ENCODE measurements at regions not wholly inside any gene's neighbourhood (a gene's known extent, or its start where the extent isn't known, plus 50 kb on each side); places are given as distances from the start of the nearest gene placed in this dataset.

DNA sequence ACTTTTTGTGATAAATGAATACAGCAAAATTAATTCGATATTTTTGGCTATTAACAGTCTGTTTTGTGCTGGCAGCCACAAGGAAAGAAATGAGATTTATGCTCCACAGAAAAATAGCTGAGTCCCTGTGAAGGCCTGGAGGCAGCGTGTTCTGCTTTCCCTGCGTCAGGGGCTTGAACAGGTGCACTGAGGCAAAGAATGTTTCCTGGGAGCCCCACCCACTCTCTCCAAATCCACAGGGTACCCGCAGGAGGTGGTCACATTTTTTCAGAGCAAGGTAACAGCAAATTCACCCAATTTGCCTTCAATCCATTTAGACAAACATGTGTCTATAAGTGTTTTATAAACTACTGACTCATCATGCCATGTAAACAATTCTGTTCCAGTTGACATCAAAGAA lies 308.1 kb downstream of the TCERG1L start:
- H3K27me3 Mint-ChIP-seq, result no peaks in the 10 kb centered on the region
- peaks cover 2% of the 10 kb centered on the region for H3K9me3 Mint-ChIP-seq
- no peak for ATAC-seq
- H3K36me3 Mint-ChIP-seq, result no peaks in the 10 kb centered on the region
- H3K27ac Mint-ChIP-seq, result no peak overlapping the region
- no peak overlapping the region for H3K4me3 Mint-ChIP-seq
- no peaks in the 10 kb centered on the region for H3K4me1 Mint-ChIP-seq

DNA sequence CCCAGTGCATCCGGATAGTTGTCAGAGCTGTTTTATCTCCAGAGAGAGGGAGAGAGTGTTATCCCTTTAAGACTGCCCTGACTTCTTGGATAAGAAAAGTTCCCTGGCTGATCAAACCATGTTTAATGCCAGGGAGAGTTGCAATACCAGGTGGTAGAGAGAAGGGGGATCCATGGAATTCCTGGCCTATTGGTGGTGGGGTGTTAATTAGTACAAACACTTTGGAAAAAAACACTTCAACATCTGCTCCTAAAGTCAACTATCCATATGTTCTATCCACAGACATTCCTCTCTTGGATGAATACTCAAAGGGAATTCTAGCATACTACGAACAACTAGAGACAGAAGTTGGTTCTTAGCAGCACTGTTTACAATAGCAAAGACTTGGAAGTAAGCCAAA lies 307.2 kb downstream of the TCERG1L start:
- Mint-ChIP-seq H3K36me3 (no peaks in the 10 kb centered on the region), H3K27ac (no peak overlapping the region), H3K27me3 (no peaks in the 10 kb centered on the region), H3K4me3 (no peak overlapping the region), H3K9me3 (peaks cover 2% of the 10 kb centered on the region), H3K4me1 (no peaks in the 10 kb centered on the region)
- ATAC-seq, result no peak

DNA sequence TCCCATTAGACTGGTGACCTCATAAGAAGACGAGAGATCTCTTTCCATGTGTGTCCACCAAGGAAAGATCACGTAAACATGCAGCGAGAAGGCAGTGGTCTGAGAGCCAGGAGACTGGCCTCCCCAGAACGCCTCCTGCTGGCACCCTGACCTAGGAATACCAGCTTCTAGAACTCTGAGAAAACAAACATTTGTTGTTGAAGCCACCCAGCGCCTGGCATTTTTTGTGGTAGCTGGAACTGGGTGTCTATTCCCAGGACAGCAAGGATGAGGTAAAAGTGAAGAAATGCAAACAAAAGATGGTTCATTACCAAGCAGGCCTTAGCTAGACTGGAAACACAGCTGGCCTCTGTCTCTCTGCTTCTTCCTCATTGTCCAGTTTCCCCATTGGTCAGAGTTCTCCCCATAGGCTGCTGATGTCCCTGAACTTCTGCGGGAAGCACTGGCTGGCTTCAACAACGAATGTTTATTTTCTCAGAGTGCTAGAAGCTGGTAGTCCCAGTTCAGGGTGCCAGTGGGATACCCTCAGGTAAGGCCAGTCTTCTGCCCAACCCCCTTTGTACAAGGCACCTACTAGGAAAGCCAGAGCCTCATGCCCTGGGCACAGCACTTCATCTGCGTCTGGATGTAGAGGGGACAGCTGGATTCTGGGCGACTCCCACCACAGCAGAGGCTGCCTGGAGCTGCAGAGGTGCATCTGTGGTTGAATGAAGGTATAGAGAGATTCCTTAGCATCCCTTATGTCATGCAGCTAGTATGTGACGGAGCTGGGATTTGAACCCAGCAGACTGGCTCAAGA lies 304.9 kb downstream of the TCERG1L start:
- no peak for ATAC-seq
- no peak overlapping the region for H3K4me3 Mint-ChIP-seq
- H3K36me3 Mint-ChIP-seq, result no peaks in the 10 kb centered on the region
- H3K27ac Mint-ChIP-seq, result no peak overlapping the region
- peaks cover 2% of the 10 kb centered on the region for H3K9me3 Mint-ChIP-seq
- H3K4me1 Mint-ChIP-seq, result no peaks in the 10 kb centered on the region
- no peaks in the 10 kb centered on the region for H3K27me3 Mint-ChIP-seq

DNA sequence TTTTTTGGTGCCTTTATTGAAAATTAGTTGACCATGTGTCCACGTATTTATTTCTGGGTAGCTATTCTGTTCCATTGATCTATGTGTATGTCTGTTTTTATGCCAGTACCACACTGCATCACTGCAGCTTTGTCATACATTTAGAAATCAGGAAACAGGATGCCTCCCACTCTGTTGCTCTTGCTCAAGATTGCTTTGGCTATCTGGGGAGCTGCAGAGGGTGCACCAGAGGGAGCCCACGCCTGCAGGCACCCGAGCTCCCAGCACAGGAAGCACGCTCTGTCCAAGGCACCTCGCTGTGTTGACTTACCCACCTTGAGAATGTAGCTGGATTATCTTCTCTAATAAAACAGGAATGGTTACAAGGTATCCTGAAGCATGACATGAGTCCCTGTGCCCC lies 301.7 kb downstream of the TCERG1L start:
- ATAC-seq, result no peak
- no peak overlapping the region for H3K27ac Mint-ChIP-seq
- peaks cover 7% of the 10 kb centered on the region for H3K27me3 Mint-ChIP-seq
- H3K4me1 Mint-ChIP-seq, result no peaks in the 10 kb centered on the region
- no peak overlapping the region for H3K4me3 Mint-ChIP-seq
- no peaks in the 10 kb centered on the region for H3K36me3 Mint-ChIP-seq
- peaks cover 2% of the 10 kb centered on the region for H3K9me3 Mint-ChIP-seq

DNA sequence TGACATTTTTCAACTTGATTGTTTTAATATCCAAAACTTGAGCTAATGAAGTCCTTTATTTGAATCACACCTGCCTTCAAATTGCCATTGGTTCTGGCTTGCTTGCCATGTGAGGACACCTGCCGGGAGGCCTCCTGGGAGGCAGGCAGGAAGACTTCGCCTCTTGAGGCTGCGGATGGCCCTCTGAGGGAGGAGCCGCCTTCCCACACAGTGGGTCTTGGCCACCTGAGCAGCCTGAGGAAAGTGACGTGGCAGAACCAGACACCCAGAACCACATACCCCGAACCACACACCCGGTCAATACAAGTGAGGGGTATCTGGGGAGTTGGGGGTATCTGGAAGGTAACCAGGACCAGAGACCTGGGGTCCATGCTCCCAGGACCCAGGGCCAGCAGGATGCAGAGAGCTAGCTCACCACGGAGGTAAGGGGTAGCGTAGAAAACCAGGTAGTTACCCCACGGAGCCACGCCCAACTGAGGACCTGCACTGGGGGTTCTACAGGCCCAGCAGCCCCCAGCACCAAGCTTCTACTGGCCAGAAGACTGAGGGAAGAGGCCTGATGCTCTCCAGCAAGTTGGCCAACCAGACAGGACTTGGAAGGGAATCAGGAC lies 300.5 kb downstream of the TCERG1L start:
- Mint-ChIP-seq H3K27me3 (peaks cover 7% of the 10 kb centered on the region), H3K36me3 (no peaks in the 10 kb centered on the region), H3K4me3 (no peak overlapping the region), H3K4me1 (no peaks in the 10 kb centered on the region), H3K9me3 (no peaks in the 10 kb centered on the region), H3K27ac (no peak overlapping the region)
- ATAC-seq, result no peak

DNA sequence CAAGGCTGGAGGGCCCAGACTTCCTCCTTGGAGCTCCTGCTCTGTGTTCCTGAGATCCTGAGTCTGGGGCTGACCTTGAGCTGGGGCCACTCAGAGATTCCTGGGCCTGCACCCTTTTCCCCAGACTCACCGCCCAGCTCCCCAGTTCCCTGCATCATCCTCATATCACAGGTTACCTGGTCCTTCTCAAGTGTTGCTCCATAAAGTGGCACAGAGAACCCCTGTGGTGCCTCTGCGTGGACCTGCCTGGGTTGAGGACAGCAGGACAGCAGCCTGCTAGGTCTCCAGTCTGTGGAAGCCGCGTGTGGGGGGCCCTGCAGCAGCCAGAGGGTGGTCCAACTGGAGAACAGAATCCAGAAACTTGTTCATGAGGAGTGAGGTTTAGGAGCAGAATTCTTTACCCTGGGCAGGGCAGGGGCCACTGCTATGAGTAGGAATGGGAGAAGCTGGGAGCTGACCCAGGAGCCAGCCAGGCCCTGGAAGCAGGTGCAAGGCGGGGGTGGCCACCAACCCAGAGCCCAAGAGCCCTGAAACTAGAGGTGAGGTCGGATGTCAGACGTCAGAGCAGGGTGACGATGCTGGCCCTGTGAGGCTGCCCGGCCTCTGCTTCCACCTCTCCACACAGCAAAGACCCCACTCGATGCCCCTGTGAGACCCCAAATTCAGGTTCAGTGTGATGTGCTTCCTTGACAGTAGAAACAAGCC lies 299.4 kb downstream of the TCERG1L start:
- H3K36me3 Mint-ChIP-seq, result no peaks in the 10 kb centered on the region
- H3K9me3 Mint-ChIP-seq, result no peaks in the 10 kb centered on the region
- ATAC-seq, result no peak
- no peak overlapping the region for H3K27ac Mint-ChIP-seq
- no peaks in the 10 kb centered on the region for H3K4me1 Mint-ChIP-seq
- peaks cover 7% of the 10 kb centered on the region for H3K27me3 Mint-ChIP-seq
- no peak overlapping the region for H3K4me3 Mint-ChIP-seq

DNA sequence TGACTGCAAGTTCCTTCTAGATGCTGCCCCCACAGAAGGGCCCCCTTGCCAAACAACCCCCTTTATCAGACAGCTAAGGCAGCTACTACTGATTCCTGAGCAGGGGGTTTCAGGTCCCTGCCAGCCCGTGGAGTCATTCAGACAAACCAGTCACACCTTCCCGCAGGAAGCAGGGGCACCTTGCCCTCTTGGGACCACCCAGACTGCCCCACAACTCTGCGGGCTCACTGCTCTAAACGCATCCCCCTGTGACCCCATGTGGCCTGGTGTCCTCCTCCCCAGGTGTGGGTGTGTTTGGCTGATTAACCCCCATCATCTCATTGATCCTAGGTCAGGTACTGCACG lies 298.9 kb downstream of the TCERG1L start:
- Mint-ChIP-seq H3K9me3 (no peaks in the 10 kb centered on the region), H3K27me3 (peaks cover 7% of the 10 kb centered on the region), H3K27ac (no peak overlapping the region), H3K4me1 (no peaks in the 10 kb centered on the region), H3K4me3 (no peak overlapping the region), H3K36me3 (no peaks in the 10 kb centered on the region)
- ATAC-seq, result no peak

DNA sequence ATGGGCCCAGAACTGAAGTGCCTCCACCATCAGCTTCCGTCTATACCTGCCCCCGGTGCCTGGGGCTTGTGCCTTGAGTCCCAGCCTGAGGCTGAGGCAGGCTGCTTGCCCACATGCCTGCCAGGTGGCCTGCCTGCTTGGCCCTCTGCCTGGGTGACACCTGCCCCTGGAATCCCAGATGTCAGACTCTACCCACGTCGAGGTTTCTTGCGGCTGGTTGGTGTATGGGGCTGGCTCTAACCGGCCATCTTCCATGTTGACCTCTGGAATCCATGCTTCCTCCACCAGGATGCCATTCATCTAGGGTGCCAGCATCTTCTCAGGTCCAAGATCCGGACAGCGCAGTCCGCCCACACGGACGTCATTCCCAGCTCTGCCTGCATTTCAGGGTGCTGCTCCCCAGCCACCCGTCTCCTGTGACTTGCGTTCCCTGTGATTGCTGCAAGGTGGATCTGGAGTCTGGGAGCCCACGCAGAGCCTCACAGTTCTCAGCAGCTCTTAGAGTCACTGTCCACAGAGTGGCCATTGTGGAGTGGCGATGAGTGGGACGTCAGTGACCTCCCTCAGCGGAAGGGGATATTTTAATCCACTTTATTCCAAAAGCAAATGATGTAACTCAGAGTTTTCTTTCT lies 298.1 kb downstream of the TCERG1L start:
- no peak for ATAC-seq
- H3K4me1 Mint-ChIP-seq, result no peaks in the 10 kb centered on the region
- H3K9me3 Mint-ChIP-seq, result no peaks in the 10 kb centered on the region
- H3K4me3 Mint-ChIP-seq, result no peak overlapping the region
- H3K27ac Mint-ChIP-seq, result no peak overlapping the region
- H3K36me3 Mint-ChIP-seq, result no peaks in the 10 kb centered on the region
- peaks cover 7% of the 10 kb centered on the region for H3K27me3 Mint-ChIP-seq

DNA sequence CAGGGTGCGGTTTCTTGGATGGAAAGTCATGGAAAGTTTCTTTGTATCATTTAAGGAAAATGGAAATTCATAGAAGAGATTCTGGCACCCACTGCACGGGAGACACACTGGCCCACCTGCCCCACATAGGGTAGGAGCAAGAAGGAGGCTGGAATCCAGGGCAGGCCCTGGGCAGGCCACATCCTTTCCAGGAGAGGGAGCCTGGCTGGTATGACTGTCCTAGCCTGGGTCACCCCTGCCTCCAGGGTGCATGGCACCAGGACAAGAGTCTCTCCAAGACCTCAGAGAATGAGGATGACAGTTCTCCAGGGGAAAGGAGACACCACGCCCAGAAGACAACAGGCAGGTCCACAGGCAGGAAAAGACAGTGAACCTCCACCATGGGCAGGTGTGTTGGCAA lies 297.2 kb downstream of the TCERG1L start:
- no peak for ATAC-seq
- H3K4me3 Mint-ChIP-seq, result no peak overlapping the region
- no peaks in the 10 kb centered on the region for H3K36me3 Mint-ChIP-seq
- H3K9me3 Mint-ChIP-seq, result no peaks in the 10 kb centered on the region
- H3K4me1 Mint-ChIP-seq, result no peaks in the 10 kb centered on the region
- H3K27me3 Mint-ChIP-seq, result peaks cover 7% of the 10 kb centered on the region
- no peak overlapping the region for H3K27ac Mint-ChIP-seq

DNA sequence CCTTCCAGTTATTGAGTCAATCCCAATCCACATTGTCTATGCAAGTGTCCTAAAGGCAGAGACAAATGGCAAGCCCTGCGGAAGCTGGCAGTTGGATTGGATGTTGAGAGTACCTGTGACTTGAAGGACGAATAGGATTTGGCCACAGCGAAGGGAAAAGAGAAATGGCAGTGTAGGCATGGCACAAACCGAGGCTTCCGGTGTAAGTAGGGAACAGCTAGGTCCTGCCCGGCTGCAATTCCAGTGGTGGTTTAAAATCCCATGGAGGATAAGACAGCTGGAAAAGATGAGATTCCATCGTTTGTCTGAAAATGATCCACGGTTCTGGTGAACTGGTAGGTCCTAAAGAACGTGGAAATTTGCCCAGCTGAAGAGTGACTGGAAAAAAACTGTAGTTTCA lies 296.2 kb downstream of the TCERG1L start:
- Mint-ChIP-seq H3K36me3 (no peaks in the 10 kb centered on the region), H3K27me3 (peaks cover 7% of the 10 kb centered on the region), H3K4me1 (no peaks in the 10 kb centered on the region), H3K4me3 (no peak overlapping the region), H3K9me3 (no peaks in the 10 kb centered on the region), H3K27ac (no peak overlapping the region)
- no peak for ATAC-seq

DNA sequence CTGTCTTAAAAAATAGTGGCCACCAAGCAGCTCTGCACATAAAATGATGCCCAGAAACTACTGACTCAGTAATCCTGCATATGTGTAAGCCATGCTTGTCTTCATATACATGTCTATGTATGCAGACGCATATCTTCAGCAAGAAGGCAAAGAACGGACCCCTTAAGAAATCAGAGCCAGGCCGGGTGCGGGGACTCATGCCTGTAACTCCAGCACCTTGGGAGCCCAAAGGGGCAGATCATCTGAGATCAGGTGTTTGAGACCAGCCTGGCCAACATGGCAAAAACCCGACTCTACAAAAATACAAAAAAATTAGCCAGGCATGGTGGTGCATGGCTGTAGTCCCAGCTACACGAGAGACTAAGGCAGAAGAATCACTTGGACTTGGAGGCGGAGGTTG lies 295.0 kb downstream of the TCERG1L start:
- Mint-ChIP-seq H3K9me3 (no peaks in the 10 kb centered on the region), H3K27me3 (peaks cover 7% of the 10 kb centered on the region), H3K4me1 (no peaks in the 10 kb centered on the region), H3K36me3 (no peaks in the 10 kb centered on the region), H3K4me3 (no peak overlapping the region), H3K27ac (no peak overlapping the region)
- no peak for ATAC-seq

DNA sequence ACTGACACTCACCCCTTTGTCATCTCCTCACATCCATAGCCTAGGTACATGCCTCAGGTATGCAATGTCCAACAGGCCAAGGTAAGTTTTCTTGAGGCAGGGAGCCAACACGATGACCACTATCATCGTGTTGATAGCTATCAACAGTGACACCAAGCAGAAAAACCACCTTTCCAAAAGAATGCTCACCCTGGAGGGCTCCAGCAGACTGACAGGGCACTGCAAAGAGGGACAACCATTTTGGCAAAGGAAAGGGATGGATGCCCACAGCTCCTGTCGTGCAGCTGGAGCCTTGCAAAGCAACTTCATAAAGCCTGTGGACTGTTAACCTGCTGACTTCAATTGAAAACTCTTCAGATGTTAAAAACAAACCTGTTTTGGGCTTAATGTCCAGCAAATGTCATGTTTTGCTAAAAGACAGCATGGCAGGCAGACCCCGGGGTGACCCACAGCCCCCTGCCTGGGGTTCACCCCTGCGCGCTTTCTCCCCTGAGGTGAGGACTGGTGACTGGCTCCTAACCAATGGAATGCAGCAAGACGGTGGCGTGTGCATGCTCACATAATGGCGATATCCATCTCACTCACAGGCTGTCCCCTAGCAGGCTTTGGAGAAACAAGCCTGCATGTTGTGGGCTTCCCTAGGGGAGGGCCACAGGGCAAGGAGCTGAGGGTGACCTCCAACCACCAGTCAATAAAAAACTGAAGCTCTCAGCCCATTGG lies 293.8 kb downstream of the TCERG1L start:
- Mint-ChIP-seq H3K9me3 (no peaks in the 10 kb centered on the region), H3K27me3 (peaks cover 7% of the 10 kb centered on the region), H3K27ac (no peak overlapping the region), H3K4me3 (no peak overlapping the region), H3K36me3 (no peaks in the 10 kb centered on the region), H3K4me1 (no peaks in the 10 kb centered on the region)
- ATAC-seq, result no peak

DNA sequence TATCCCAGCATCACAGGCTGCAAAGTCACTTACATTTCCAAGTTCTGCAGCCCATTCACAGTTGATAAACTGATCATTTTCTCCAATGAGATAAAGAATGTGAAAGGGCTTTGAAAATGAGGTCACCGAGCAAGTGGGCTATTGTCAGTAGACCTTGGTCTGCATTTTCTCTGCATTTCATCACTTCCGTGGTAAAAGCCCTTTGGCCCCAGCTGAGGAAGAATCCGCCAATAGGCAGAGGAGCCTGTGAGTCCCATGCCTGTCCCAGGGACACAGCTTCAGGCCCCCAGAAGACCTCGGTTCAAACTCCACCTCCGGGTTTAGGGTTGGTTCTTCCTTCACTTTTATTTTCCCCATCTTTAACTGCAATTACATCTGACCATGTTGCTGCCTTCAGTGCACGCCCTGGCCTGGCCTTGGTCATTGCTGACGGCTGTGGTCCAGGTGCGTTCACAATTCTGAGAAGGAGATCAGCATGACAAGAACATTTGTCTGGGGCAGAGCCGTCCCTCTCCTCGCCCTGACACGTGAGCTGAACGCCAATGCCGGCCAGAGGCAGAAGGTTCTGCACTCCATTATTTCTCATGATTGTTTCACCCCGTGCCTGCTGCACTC lies 292.5 kb downstream of the TCERG1L start:
- Mint-ChIP-seq H3K4me3 (no peak overlapping the region), H3K9me3 (no peaks in the 10 kb centered on the region)

DNA sequence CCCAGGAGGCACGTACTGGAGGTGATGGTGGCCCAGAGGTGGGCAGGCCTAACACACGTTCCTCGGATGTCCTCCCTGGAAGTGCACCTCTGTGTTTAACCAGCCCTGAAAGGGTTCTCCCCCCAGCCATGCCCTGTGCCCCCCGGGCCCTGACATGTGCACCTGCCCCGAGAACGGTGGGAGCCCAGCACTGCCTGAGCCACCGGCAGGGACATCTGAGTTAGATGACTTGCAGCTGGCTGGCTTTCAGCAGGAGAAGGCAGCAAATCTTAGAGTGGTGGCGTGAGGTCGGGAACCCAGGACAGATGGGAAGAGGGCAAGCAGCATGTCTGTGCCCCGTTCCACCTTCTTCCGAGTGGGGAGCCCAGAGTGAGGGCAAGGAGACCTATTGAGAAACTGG lies 291.8 kb downstream of the TCERG1L start:
- Mint-ChIP-seq H3K27ac (no peak overlapping the region), H3K36me3 (no peaks in the 10 kb centered on the region), H3K4me1 (no peaks in the 10 kb centered on the region), H3K9me3 (no peaks in the 10 kb centered on the region), H3K27me3 (no peaks in the 10 kb centered on the region), H3K4me3 (no peak overlapping the region)
- ATAC-seq, result peak; percentile 55

More for the DNA sequence above, 292.5 kb downstream of the TCERG1L start:
- no peak for ATAC-seq
- Mint-ChIP-seq H3K36me3 (no peaks in the 10 kb centered on the region), H3K27ac (no peak overlapping the region), H3K4me1 (no peaks in the 10 kb centered on the region), H3K27me3 (no peaks in the 10 kb centered on the region)

DNA sequence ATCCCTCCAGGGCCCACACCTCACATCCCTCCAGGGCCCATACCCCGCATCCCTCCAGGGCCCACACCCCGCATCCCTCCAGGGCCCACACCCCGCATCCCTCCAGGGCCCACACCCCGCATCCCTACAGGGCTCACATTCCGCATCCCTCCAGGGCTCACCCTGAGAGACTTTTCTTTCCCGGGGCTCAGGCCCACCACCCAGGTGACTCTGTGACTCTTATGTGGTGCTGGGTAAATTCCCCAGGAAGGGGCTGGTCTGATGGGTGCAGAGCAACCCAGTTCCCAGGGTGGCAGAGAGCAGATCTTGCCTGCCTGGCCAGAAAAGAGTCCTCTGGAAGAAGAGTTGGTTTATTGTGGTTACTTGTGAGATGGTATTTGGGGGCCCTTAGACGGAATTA lies 290.7 kb downstream of the TCERG1L start:
- no peaks in the 10 kb centered on the region for H3K36me3 Mint-ChIP-seq
- H3K4me3 Mint-ChIP-seq, result no peak overlapping the region
- H3K27me3 Mint-ChIP-seq, result no peaks in the 10 kb centered on the region
- no peaks in the 10 kb centered on the region for H3K9me3 Mint-ChIP-seq
- H3K27ac Mint-ChIP-seq, result no peak overlapping the region
- ATAC-seq, result no peak
- H3K4me1 Mint-ChIP-seq, result no peaks in the 10 kb centered on the region
